ENCODE measurements at regions not wholly inside any gene's neighbourhood (a gene's known extent, or its start where the extent isn't known, plus 50 kb on each side); places are given as distances from the start of the nearest gene placed in this dataset.

DNA sequence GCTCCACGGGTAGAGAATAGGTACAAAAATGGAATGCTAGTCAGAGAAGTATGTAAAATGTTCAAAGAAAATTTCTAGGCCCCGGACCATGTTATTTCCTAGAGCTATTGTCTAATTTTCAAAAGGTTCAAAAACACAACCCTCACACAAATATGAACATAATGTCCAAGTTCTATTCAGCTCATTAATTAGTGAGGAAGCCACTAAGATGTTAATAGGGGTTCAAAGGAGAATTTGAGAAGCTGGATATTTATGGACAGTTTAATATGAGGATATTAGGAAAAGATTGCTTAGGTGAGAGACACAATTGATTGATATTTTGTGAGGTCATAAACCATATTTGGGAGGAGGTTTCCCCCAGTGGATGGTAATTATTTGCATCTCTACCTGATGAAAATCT is 710.6 kb upstream of the ID2 start:
- H3K36me3 ChIP-seq = no peaks in the 10 kb centered on the region
- H3K4me3 ChIP-seq = no peak overlapping the region
- DNase-seq (no peak), FAIRE-seq (no peak), ATAC-seq (no peak)
- 81 to 88% methylated on average over 2 of the region's 2 CpGs for WGBS, 2 donors
- no peaks in the 10 kb centered on the region for H3K27me3 ChIP-seq
- no peaks in the 10 kb centered on the region for H3K4me1 ChIP-seq
- no peaks in the 10 kb centered on the region for H3K9me3 ChIP-seq
- H3K27ac ChIP-seq = no peak overlapping the region
- TF ChIP-seq, protein P1, sequence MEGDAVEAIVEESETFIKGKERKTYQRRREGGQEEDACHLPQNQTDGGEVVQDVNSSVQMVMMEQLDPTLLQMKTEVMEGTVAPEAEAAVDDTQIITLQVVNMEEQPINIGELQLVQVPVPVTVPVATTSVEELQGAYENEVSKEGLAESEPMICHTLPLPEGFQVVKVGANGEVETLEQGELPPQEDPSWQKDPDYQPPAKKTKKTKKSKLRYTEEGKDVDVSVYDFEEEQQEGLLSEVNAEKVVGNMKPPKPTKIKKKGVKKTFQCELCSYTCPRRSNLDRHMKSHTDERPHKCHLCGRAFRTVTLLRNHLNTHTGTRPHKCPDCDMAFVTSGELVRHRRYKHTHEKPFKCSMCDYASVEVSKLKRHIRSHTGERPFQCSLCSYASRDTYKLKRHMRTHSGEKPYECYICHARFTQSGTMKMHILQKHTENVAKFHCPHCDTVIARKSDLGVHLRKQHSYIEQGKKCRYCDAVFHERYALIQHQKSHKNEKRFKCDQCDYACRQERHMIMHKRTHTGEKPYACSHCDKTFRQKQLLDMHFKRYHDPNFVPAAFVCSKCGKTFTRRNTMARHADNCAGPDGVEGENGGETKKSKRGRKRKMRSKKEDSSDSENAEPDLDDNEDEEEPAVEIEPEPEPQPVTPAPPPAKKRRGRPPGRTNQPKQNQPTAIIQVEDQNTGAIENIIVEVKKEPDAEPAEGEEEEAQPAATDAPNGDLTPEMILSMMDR (IDR thresholded peaks at IDR 0.05) = no peak
- intact Hi-C loops (cut with DNase I) = no loop called here

DNA sequence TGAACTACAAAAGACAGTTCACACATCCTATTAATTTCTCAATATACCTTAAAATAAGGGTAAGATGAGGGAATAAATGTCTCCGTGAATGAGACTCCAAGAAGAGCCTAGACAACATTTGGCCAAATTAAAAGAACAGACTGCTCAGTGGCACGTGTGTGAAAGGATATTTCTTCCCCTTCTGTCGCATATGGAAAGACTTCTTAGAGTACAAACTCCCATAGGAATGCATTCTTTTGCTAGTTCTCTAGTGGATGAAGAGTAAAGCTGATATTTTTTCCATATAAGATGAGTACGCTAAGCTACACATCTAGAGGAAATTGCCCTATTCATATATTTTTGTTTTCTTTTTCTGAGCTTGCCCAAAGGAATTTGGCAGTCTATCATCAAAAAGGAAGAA is 710.0 kb upstream of the ID2 start:
- ATAC-seq (no peak), DNase-seq (no peak), FAIRE-seq (no peak)
- TF ChIP-seq, protein P1 (IDR thresholded peaks at IDR 0.05) = no peak
- Histone ChIP-seq H3K27me3 (no peaks in the 10 kb centered on the region), H3K9me3 (no peaks in the 10 kb centered on the region), H3K4me1 (no peaks in the 10 kb centered on the region), H3K4me3 (no peak overlapping the region), H3K36me3 (no peaks in the 10 kb centered on the region), H3K27ac (no peak overlapping the region)
- intact Hi-C loops (cut with DNase I) = no loop called here
- 86 to 92% methylated on average over 4 of the region's 4 CpGs for WGBS, 2 donors

DNA sequence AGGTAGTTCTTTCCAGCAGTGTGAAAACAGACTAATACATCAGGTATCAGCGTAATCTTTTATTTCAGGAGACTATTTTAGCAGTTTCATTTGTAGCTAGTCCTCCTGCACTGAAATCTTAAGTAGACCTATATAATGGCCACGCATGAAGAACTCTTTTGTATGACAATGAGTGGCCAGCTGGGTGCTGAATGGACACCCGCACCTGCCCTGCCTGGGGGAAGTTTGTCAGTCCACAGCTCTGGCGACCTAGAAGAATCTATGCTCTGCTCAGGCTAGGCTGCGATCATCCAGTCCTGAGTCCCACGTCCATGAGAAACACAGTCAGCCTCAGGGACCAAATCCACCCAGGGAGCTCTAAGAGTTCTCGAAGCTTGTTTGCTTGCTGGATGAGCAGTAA is 709.2 kb upstream of the ID2 start:
- WGBS, 2 donors = 88 to 89% methylated on average over 7 of the region's 7 CpGs

DNA sequence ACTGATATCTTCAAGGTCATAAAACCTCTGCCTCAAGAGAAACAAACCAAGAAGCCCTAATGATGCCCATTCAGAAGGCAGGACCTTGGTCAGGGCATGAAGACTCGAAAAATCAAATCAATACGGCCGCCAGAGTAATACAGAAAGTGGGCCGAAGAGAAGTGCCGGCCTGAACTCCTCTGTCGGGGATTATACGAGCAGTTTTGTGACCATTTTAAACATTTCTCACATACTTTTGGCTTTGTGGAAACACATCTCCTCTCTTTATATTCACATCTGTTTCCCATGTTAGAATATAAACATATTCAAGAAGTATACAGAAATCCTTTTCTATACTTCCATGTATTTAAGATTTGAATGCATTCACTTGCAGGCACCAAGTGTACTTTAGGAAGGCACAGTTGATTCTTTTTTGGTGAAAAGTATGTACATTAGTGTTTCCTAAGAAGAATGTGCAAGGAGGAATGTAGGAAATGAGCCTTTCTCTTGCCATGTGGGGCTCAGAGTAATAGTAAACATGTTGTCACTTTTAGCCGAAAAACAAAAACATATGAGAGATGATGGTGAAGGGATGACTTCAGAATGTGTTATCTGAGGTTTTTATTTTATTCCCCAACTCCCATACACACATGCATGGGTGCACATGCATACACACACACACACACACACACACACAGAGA is 707.9 kb upstream of the ID2 start:
- Histone ChIP-seq H3K27me3 (no peaks in the 10 kb centered on the region), H3K4me1 (no peaks in the 10 kb centered on the region), H3K36me3 (no peaks in the 10 kb centered on the region), H3K9me3 (no peaks in the 10 kb centered on the region), H3K4me3 (no peak overlapping the region), H3K27ac (no peak overlapping the region)
- TF ChIP-seq, protein P1 (IDR thresholded peaks at IDR 0.05) = no peak
- DNase-seq (no peak), ATAC-seq (no peak), FAIRE-seq (no peak)
- intact Hi-C loops (cut with DNase I) = no loop called here
- 90 to 95% methylated on average over 8 of the region's 8 CpGs for WGBS, 2 donors

More for the DNA sequence above, 709.2 kb upstream of the ID2 start:
- Histone ChIP-seq H3K4me3 (no peak overlapping the region), H3K4me1 (no peaks in the 10 kb centered on the region), H3K27me3 (no peaks in the 10 kb centered on the region), H3K27ac (no peak overlapping the region), H3K9me3 (no peaks in the 10 kb centered on the region), H3K36me3 (no peaks in the 10 kb centered on the region)
- intact Hi-C loops (cut with DNase I) = no loop called here
- DNase-seq (no peak), FAIRE-seq (no peak), ATAC-seq (no peak)
- TF ChIP-seq, protein P1 (IDR thresholded peaks at IDR 0.05) = no peak

DNA sequence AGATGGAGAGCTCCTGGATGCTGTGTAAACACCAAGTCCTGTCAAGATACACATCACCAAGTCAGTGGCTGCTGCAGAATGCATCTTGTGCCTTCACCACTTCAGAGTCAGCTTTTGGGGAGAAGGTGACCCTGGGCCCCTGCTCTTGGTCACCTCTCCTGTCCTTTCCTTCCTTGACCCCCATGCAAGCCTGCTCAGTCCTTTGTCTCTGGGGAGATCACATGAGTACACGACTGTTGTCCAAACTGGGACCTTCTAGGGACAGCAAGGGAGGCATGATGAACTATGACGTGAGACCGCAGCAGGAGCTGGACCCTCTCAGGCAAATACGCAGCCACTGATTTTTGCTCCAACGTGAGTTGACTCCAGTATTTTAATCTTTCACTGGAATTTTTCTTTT is 706.9 kb upstream of the ID2 start:
- Histone ChIP-seq H3K27ac (no peak overlapping the region), H3K27me3 (no peaks in the 10 kb centered on the region), H3K9me3 (no peaks in the 10 kb centered on the region), H3K4me1 (no peaks in the 10 kb centered on the region), H3K36me3 (no peaks in the 10 kb centered on the region), H3K4me3 (no peak overlapping the region)
- FAIRE-seq (no peak), ATAC-seq (no peak), DNase-seq (no peak)
- WGBS, 2 donors = 82 to 88% methylated on average over 5 of the region's 5 CpGs
- intact Hi-C loops (cut with DNase I) = no loop called here
- TF ChIP-seq, protein P1 (IDR thresholded peaks at IDR 0.05) = no peak
